ENCODE measurements at regions not wholly inside any gene's neighbourhood (a gene's known extent, or its start where the extent isn't known, plus 50 kb on each side); places are given as distances from the start of the nearest gene placed in this dataset.

GRCh38 chr12:20187456-20187855 is 180.9 kb upstream of the PDE3A start:
- Histone ChIP-seq H3K27me3 (ENCODE audit: low read depth) (no peaks in the 10 kb centered on the region), H3K36me3 (replicated peaks) (no peaks in the 10 kb centered on the region), H3K4me3 (no peak overlapping the region), H3K9me3 (no peaks in the 10 kb centered on the region), H3K4me1 (peaks cover 7% of the 10 kb centered on the region)
- in situ Hi-C loops (cut with MboI; ENCODE audit: low sequenced_read_pairs) = no loop called here
- DNase-seq (ENCODE audit: low spot score in 2 of 2) = no peak

GRCh38 chr12:20188930-20189653 is 179.2 kb upstream of the PDE3A start:
- in situ Hi-C loops (cut with MboI; ENCODE audit: low sequenced_read_pairs) = no loop called here
- Histone ChIP-seq H3K4me1 (peaks cover 7% of the 10 kb centered on the region), H3K9me3 (no peaks in the 10 kb centered on the region), H3K27me3 (ENCODE audit: low read depth) (no peaks in the 10 kb centered on the region), H3K36me3 (replicated peaks) (no peaks in the 10 kb centered on the region), H3K4me3 (no peak overlapping the region)
- DNase-seq (ENCODE audit: low spot score in 2 of 2) = no peak

- Histone ChIP-seq H3K36me3 (replicated peaks) (no peaks in the 10 kb centered on the region), H3K27me3 (ENCODE audit: low read depth) (no peaks in the 10 kb centered on the region), H3K4me1 (peaks cover 7% of the 10 kb centered on the region), H3K4me3 (no peak overlapping the region), H3K9me3 (no peaks in the 10 kb centered on the region)
- DNase-seq (ENCODE audit: low spot score in 2 of 2) = peak in 1 of 2 experiments; percentile 43
- in situ Hi-C loops (cut with MboI; ENCODE audit: low sequenced_read_pairs) = no loop called here
These were observed 178.6 kb upstream of the PDE3A start for GRCh38 chr12:20189767-20190166.

- in situ Hi-C loops (cut with MboI; ENCODE audit: low sequenced_read_pairs) = no loop called here
- H3K4me3 ChIP-seq = no peak overlapping the region
- H3K4me1 ChIP-seq = peaks cover 5% of the 10 kb centered on the region
- H3K27me3 ChIP-seq (ENCODE audit: low read depth) = no peaks in the 10 kb centered on the region
- no peaks in the 10 kb centered on the region for H3K36me3 ChIP-seq (replicated peaks)
- DNase-seq (ENCODE audit: low spot score in 2 of 2) = peak; percentile 23 to 25
- H3K9me3 ChIP-seq = peaks cover 2% of the 10 kb centered on the region; the same call in 1 of the 2 replicates
These were observed 174.2 kb upstream of the PDE3A start for GRCh38 chr12:20194171-20194570.

- no peaks in the 10 kb centered on the region for H3K27me3 ChIP-seq (ENCODE audit: low read depth)
- no peak overlapping the region for H3K4me3 ChIP-seq
- no peak for DNase-seq (ENCODE audit: low spot score in 2 of 2)
- H3K36me3 ChIP-seq (replicated peaks) = no peaks in the 10 kb centered on the region
- peaks cover 2% of the 10 kb centered on the region; the same call in 1 of the 2 replicates for H3K9me3 ChIP-seq
- peaks cover 3% of the 10 kb centered on the region; the same call in 1 of the 2 replicates for H3K4me1 ChIP-seq
- in situ Hi-C loops (cut with MboI; ENCODE audit: low sequenced_read_pairs) = no loop called here
These were observed 171.6 kb upstream of the PDE3A start for GRCh38 chr12:20196767-20197166.

- H3K27me3 ChIP-seq (ENCODE audit: low read depth) = no peaks in the 10 kb centered on the region
- H3K4me3 ChIP-seq = no peak overlapping the region
- DNase-seq (ENCODE audit: low spot score in 2 of 2) = no peak
- in situ Hi-C loops (cut with MboI; ENCODE audit: low sequenced_read_pairs) = no loop called here
- H3K9me3 ChIP-seq = peaks cover 2% of the 10 kb centered on the region; the same call in 1 of the 2 replicates
- peaks cover 3% of the 10 kb centered on the region; the same call in 1 of the 2 replicates for H3K4me1 ChIP-seq
- H3K36me3 ChIP-seq (replicated peaks) = no peaks in the 10 kb centered on the region
These were observed 170.9 kb upstream of the PDE3A start for GRCh38 chr12:20197411-20197810.

GRCh38 chr12:20199780-20200179 is 168.6 kb upstream of the PDE3A start:
- in situ Hi-C loops (cut with MboI; ENCODE audit: low sequenced_read_pairs) = no loop called here
- peaks cover 3% of the 10 kb centered on the region; the same call in 1 of the 2 replicates for H3K4me1 ChIP-seq

GRCh38 chr12:20201733-20202132 is 166.6 kb upstream of the PDE3A start:
- H3K36me3 ChIP-seq (replicated peaks) = no peaks in the 10 kb centered on the region

More at GRCh38 chr12:20199780-20200179, 168.6 kb upstream of the PDE3A start:
- Histone ChIP-seq H3K27me3 (ENCODE audit: low read depth) (no peaks in the 10 kb centered on the region), H3K4me3 (no peak overlapping the region), H3K9me3 (peaks cover 2% of the 10 kb centered on the region; the same call in 1 of the 2 replicates), H3K36me3 (replicated peaks) (no peaks in the 10 kb centered on the region)
- no peak for DNase-seq (ENCODE audit: low spot score in 2 of 2)

GRCh38 chr12:20205854-20206253 is 162.5 kb upstream of the PDE3A start:
- DNase-seq (ENCODE audit: low spot score in 2 of 2) = no peak
- in situ Hi-C loops (cut with MboI; ENCODE audit: low sequenced_read_pairs) = no loop called here
- no peak overlapping the region for H3K4me3 ChIP-seq
- no peaks in the 10 kb centered on the region for H3K9me3 ChIP-seq
- H3K36me3 ChIP-seq (replicated peaks) = no peaks in the 10 kb centered on the region
- no peaks in the 10 kb centered on the region for H3K27me3 ChIP-seq (ENCODE audit: low read depth)
- peaks cover 10% of the 10 kb centered on the region for H3K4me1 ChIP-seq

More at GRCh38 chr12:20201733-20202132, 166.6 kb upstream of the PDE3A start:
- no peak overlapping the region for H3K4me3 ChIP-seq
- peaks cover 13% of the 10 kb centered on the region for H3K4me1 ChIP-seq
- no peak for DNase-seq (ENCODE audit: low spot score in 2 of 2)
- H3K9me3 ChIP-seq = peaks cover 2% of the 10 kb centered on the region; the same call in 1 of the 2 replicates
- H3K27me3 ChIP-seq (ENCODE audit: low read depth) = no peaks in the 10 kb centered on the region
- in situ Hi-C loops (cut with MboI; ENCODE audit: low sequenced_read_pairs) = no loop called here

GRCh38 chr12:20206410-20206809 is 161.9 kb upstream of the PDE3A start:
- no peaks in the 10 kb centered on the region for H3K27me3 ChIP-seq (ENCODE audit: low read depth)
- no peaks in the 10 kb centered on the region for H3K9me3 ChIP-seq
- in situ Hi-C loops (cut with MboI; ENCODE audit: low sequenced_read_pairs) = no loop called here

GRCh38 chr12:20210621-20211215 is 157.6 kb upstream of the PDE3A start:
- Histone ChIP-seq H3K4me1 (peaks cover 38% of the 10 kb centered on the region), H3K27me3 (ENCODE audit: low read depth) (no peaks in the 10 kb centered on the region), H3K36me3 (replicated peaks) (no peaks in the 10 kb centered on the region), H3K4me3 (no peak overlapping the region), H3K9me3 (no peaks in the 10 kb centered on the region)
- DNase-seq (ENCODE audit: low spot score in 2 of 2) = no peak
- in situ Hi-C loops (cut with MboI; ENCODE audit: low sequenced_read_pairs) = no loop called here

More at GRCh38 chr12:20206410-20206809, 161.9 kb upstream of the PDE3A start:
- Histone ChIP-seq H3K4me3 (no peak overlapping the region), H3K4me1 (peaks cover 10% of the 10 kb centered on the region), H3K36me3 (replicated peaks) (no peaks in the 10 kb centered on the region)
- peak in 1 of 2 experiments; percentile 32 for DNase-seq (ENCODE audit: low spot score in 2 of 2)

- Histone ChIP-seq H3K27me3 (ENCODE audit: low read depth) (no peaks in the 10 kb centered on the region), H3K4me3 (no peak overlapping the region), H3K9me3 (no peaks in the 10 kb centered on the region), H3K36me3 (replicated peaks) (no peaks in the 10 kb centered on the region), H3K4me1 (peaks cover 29% of the 10 kb centered on the region)
- in situ Hi-C loops (cut with MboI; ENCODE audit: low sequenced_read_pairs) = no loop called here
- no peak for DNase-seq (ENCODE audit: low spot score in 2 of 2)
These were observed 156.8 kb upstream of the PDE3A start for GRCh38 chr12:20211541-20211940.

- no peaks in the 10 kb centered on the region for H3K9me3 ChIP-seq
- H3K27me3 ChIP-seq (ENCODE audit: low read depth) = no peaks in the 10 kb centered on the region
- peaks cover 28% of the 10 kb centered on the region for H3K4me1 ChIP-seq
- no peak for DNase-seq (ENCODE audit: low spot score in 2 of 2)
- no peak overlapping the region for H3K4me3 ChIP-seq
- in situ Hi-C loops (cut with MboI; ENCODE audit: low sequenced_read_pairs) = no loop called here
- no peaks in the 10 kb centered on the region for H3K36me3 ChIP-seq (replicated peaks)
These were observed 156.3 kb upstream of the PDE3A start for GRCh38 chr12:20211981-20212421.

Data from HAP-1 (cell line).